NB4 (cell line): ENCODE measurements at regions not wholly inside any gene's neighbourhood (a gene's known extent, or its start where the extent isn't known, plus 50 kb on each side); places are given as distances from the start of the nearest gene placed in this dataset.

Source experiments
- MYC ChIP-seq: IDR thresholded peaks from 2 replicates; pipeline ENCODE4 v1.6.1; 2011; ENCODE audit warnings: low read depth, low read length
- POLR2A ChIP-seq: IDR thresholded peaks from 2 replicates; pipeline ENCODE4 v1.6.1; 2011; ENCODE audit warnings: mild to moderate bottlenecking; ENCODE audit not compliant: insufficient read length; ENCODE audit errors: extremely low read depth
- TF ChIP-seq, protein P1 (sequence below): IDR thresholded peaks from one replicate; pipeline ENCODE4 v1.5.1; 2012; ENCODE audit warnings: low read depth, low read length
- TF ChIP-seq, protein P2 (sequence below): IDR thresholded peaks from 2 replicates; pipeline ENCODE4 v1.6.1; 2011; ENCODE audit warnings: low read depth, low read length

DNA sequence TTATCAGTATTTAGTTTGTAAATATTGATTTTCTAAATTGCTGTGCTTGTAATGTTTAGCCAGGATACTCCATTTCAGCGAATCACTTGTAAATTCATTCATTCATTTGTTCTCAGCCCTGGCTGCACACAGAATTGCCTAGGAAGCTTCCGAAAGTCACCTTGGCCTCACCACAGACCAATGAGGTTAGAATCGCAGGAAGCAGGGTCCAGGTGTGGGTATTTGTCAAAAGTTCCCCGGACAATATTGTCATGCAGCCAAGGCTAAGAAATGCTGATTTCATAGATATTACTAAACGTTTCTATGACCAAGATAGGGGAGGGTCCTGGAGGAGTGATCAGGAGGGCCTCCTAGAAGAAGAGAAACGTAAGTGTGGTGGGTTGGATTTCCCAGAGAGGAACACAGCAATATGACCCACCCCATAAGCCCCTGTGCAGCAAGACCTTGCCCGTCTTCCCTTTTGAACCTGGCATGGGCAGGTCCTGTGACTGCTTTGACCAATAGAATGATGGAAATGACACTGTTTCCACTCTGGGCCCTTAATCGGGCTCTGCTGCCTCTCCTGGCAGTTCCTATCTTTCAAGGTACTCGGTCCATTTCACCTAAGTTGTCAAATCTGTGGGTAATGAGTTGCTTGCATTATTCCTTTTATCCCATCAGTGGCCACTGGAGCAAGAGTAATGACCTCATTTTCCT is 238.7 kb downstream of the FOXL1 start:
- TF ChIP-seq, protein P1, sequence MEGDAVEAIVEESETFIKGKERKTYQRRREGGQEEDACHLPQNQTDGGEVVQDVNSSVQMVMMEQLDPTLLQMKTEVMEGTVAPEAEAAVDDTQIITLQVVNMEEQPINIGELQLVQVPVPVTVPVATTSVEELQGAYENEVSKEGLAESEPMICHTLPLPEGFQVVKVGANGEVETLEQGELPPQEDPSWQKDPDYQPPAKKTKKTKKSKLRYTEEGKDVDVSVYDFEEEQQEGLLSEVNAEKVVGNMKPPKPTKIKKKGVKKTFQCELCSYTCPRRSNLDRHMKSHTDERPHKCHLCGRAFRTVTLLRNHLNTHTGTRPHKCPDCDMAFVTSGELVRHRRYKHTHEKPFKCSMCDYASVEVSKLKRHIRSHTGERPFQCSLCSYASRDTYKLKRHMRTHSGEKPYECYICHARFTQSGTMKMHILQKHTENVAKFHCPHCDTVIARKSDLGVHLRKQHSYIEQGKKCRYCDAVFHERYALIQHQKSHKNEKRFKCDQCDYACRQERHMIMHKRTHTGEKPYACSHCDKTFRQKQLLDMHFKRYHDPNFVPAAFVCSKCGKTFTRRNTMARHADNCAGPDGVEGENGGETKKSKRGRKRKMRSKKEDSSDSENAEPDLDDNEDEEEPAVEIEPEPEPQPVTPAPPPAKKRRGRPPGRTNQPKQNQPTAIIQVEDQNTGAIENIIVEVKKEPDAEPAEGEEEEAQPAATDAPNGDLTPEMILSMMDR, result no peak
- TF ChIP-seq, protein P2, sequence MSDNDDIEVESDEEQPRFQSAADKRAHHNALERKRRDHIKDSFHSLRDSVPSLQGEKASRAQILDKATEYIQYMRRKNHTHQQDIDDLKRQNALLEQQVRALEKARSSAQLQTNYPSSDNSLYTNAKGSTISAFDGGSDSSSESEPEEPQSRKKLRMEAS, result no peak
- TF ChIP-seq POLR2A, result no peak
- no peak for TF ChIP-seq MYC
